Left renal pelvis (tissue), 4 donors: ENCODE measurements at regions not wholly inside any gene's neighbourhood (a gene's known extent, or its start where the extent isn't known, plus 50 kb on each side); places are given as distances from the start of the nearest gene placed in this dataset.

Experiments
- DNase-seq, 4 donors: peaks; one replicate each; pipeline ENCODE4 v3.0.0-alpha.2; 2013; ENCODE audit warnings: low read depth in 4 of 4, low spot score in 3 of 4

DNA sequence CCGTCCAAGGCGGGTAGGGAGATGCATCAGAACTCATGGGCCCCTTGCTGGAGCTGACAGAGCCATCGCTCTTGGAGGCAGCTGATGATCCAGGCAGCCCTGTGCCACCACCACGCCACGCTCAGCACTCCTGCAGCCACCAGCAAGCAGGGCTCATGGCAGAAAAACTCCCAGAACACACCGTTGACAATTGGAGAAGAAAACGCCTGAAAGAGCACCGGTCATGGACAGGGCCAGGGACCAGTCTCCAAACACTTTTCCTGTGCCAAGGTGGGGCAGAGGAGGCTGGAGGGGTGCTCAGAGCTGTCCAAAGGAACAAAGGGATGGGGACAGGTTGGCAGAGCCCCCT is 132.2 kb downstream of the FOXL1 start:
- DNase-seq = no peak

DNA sequence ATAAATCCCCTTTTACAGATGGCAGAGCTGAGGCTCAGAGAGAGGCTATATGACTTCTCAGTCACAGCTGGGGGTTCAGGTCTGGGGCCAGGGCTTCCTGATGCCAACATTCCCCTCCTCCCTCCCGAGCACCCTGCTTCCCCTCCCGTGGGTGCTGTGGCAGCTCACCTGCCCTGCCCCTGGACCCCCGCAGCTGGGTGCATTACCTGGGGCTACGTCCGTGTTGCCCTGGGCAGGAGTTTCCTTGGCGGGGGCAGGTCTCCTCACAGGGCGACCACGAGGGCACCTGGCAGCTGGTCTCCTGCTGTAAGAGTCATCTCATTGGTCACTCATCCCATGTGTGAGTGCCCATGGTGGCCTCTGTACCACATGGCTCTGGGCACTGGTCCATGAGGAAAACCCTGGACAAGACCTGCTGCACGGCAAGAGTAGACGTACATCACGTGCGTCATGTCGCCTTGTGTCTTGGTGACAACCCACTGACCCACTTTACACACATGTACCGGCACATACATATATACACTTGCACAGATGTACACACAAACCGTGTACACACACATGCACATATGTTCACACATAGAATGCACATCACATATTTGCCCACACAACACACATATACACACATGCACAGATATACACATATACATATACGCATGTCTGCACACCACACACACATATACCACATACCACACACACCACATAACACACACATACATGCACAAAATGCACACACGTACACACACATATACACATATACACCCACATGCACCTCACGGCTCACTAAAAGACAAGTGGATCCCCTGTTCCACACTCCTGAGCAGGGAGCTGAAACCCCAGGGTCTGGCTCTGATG is 134.0 kb downstream of the FOXL1 start:
- DNase-seq = no peak

DNA sequence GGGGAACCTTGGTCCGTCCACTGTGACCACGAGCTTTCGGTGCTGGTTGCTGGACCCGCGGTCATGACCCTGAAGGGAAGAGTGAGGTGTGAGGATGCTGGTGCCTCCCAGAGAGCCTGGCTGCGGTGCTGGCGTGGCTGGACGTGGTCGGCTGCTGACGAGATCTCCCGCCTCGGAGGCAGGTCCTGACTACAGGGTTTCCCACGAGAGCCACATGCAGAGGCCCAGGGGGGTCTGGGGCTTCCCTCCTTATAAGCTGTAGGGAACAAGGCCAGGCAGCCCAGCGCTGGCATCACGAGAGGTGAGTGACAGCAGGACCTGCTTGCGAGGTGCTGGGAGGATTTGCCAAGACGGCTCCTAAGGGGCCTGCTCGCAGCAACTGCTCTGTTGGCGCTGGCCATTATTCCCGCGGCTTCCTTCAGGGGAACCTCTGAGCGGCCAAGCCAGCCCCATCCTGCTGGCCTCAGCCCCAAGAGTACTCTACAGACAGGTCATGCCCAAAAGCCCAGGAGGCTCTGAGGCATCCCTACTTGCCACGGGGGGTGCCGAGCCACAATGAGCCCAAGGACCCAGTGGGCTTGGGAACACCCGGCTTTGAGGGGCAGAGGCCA is 134.8 kb downstream of the FOXL1 start:
- no peak for DNase-seq

GRCh38 chr16:86714166-86714565 is 135.8 kb downstream of the FOXL1 start:
- no peak for DNase-seq

GRCh38 chr16:86716649-86717048 is 138.3 kb downstream of the FOXL1 start:
- no peak for DNase-seq

DNA sequence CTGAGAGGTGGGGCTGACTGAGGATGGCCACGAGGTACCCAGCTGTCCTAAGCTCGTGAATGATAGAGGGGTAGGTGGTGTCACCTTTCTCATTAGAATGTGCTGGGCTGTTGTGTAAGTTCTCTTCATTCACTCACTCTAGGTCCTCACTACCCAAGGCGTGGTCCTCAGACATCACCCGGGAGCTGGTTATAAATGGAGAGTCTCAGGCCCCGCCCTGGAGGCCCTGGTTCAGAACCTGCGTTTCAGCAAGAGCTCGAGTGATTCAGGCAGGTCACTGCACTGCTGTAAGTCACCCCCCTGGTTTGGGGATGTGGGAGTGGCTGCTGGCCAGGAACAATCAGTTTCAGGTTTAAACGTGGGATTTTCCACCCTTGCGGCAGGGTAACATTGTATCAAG is 139.8 kb downstream of the FOXL1 start:
- DNase-seq = no peak

DNA sequence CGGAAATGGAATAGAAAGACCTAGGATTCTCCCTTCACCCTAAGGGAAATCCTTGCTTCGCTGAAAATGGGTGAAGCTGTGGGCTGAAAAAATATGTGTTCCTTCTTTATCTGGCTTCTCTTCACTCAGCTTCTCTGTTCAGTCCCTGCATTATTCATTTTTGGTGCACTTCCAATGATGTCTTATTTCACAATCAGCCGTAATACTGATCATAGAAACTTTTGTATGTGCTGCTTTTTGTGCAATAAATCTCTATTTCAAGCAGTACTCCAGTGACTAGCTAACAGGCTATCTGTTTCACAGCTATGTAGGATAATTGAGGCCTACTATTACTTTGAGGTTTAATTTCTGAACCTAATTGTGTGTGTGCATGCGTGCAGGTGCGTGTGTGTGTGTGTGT is 144.6 kb downstream of the FOXL1 start:
- DNase-seq = no peak

GRCh38 chr16:86723689-86724088 is 145.3 kb downstream of the FOXL1 start:
- no peak for DNase-seq

DNA sequence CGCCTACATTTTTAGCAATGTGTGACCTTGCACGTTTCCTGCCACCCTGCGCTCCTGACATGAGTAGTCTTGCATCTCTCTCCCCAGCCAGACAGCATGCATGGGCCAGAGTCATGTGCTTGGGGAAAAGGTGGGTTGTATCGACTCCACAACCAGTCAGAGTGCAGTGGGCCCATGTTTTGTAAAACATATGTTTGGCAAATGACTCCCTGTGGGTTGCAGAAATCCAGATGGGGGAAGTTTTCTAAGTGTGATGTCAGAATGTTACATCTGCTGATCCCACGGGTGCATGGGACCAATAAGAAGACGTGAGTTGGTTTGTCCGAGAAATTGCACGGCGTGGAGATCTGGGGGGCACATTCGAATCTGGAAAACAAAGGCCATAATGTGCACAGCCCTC is 147.1 kb downstream of the FOXL1 start:
- no peak for DNase-seq

DNA sequence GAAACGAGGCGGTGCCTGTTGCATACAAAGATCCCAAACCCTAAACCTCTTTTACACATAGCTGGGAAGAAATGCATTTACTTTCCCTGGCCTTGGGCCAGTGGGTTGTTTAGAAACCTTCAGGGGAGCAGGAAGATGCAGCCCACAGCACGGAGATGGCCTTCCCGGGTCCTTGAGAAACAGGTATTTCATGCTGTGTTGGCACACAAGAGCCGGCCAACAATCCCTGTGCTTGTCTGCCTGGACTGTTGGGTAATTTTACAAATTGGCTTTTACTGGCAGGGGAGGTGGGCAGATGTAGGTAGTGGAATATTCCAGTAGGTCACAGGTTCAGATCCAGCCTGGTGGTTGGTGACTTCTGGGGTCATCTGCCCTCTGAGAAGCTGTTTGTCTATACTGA is 148.0 kb downstream of the FOXL1 start:
- no peak for DNase-seq

GRCh38 chr16:86727131-86727530 is 148.8 kb downstream of the FOXL1 start:
- DNase-seq = no peak

- DNase-seq = no peak
Measured at GRCh38 chr16:86727632-86728031, 149.3 kb downstream of the FOXL1 start.

DNA sequence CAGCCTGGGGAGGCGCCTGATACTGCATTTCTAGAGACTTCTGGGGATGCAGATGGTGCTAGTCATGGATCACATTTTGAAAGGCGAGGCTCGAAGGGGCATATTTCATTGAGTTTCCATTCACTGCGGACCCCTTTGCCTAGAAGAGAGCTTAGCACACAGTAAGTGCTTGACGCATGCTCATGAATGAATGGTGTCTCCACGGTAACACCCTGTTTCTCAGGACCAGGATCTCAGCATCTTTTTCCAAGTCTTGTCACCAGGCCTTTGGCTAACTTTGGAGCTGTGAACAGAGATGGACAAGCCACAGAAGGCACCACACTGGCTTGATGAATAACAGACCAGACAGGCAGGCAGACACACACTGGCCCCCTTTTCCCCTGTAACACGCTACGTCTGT is 151.3 kb downstream of the FOXL1 start:
- DNase-seq = no peak

DNA sequence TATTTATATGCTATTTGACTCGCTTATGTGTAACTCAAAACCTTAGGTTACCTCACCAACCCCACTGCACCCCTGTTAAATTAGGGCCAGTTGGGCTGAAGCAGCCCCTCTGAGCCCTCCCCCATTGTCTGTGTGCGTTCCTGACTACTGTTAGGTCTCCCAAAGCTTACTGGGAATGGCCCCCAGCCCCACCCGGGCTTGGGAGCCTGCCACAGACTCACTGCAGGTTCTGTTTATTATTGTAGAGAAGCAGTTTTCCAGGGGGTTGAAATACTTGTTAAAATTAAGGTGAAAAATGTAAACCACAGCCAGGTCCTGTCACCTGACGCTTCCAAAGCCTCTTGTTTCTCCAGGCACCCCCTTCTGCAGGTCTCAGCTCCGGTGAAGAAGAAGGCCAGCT is 151.7 kb downstream of the FOXL1 start:
- DNase-seq = no peak

GRCh38 chr16:86730597-86730996 is 152.2 kb downstream of the FOXL1 start:
- DNase-seq = no peak

- DNase-seq = no peak
Measured at GRCh38 chr16:86732621-86733295, 154.4 kb downstream of the FOXL1 start.

DNA sequence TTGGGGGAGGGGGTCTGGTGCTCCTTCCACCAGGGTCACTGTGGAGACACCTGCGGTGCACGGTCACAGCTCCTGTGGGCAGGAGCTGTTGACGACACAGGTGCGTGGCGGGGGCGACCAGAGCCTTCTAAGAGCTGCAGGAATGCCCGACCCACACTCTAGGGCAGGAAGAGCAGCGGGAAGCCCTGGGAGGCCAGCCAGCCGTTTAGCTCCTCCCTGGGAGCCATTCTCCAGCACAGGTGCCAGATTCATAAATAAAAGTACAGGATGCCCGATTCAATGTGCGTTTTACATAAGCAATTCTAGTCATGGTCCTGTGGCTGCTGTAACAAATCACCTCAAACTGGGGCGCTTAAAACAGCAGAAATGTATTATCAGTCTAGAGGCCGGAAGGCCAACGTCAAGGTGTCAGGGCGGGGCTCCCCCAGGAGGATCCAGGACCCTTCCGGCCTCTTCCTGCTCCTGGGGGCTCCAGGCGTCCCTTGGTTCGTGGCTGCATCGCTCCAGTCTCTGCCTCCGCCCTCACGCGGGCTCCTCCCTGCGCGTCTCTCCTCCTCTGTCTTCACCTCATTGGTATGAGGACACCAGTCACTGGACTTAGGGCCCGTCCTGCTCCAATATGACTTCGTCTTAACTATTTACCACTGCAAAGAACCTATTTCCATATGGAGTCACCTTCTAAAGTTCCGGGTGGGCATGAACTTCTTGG is 155.4 kb downstream of the FOXL1 start:
- no peak for DNase-seq

- no peak for DNase-seq
Measured at GRCh38 chr16:86734543-86735460, 156.5 kb downstream of the FOXL1 start.

GRCh38 chr16:86735727-86736126 is 157.4 kb downstream of the FOXL1 start:
- DNase-seq = no peak

GRCh38 chr16:86736502-86736901 is 158.2 kb downstream of the FOXL1 start:
- DNase-seq = no peak
